WTC11 (cell line): ENCODE measurements at regions not wholly inside any gene's neighbourhood (a gene's known extent, or its start where the extent isn't known, plus 50 kb on each side); places are given as distances from the start of the nearest gene placed in this dataset.

Source experiments
- ATF2 ChIP-seq: sonication (generic); formaldehyde crosslinking; IDR thresholded peaks from 2 replicates; pipeline ENCODE4 v1.8.1; 2022; ENCODE audit warnings: low read depth, missing genetic modification reagents, borderline replicate concordance
- CREB1 ChIP-seq: sonication (generic); formaldehyde crosslinking; IDR thresholded peaks from 2 replicates; pipeline ENCODE4 v1.8.0; 2023; ENCODE audit warnings: mild to moderate bottlenecking, missing genetic modification reagents
- CTCF ChIP-seq: fragments of 200-600 bp; IDR thresholded peaks from 2 replicates; pipeline ENCODE4 v1.8.0; 2022; ENCODE audit warnings: antibody characterized with exemption
- ESRRA ChIP-seq: sonication (generic); formaldehyde crosslinking; IDR thresholded peaks from 2 replicates; pipeline ENCODE4 v1.8.1; 2022; ENCODE audit warnings: mild to moderate bottlenecking, missing genetic modification reagents, borderline replicate concordance
- FOXJ3 ChIP-seq: sonication (generic); formaldehyde crosslinking; IDR thresholded peaks from 2 replicates; pipeline ENCODE4 v1.9.0; 2021; ENCODE audit warnings: missing genetic modification reagents, mild to moderate bottlenecking, borderline replicate concordance
- IRF1 ChIP-seq: sonication (generic); formaldehyde crosslinking; IDR thresholded peaks from 2 replicates; pipeline ENCODE4 v1.8.0; 2023; ENCODE audit warnings: missing genetic modification reagents
- JAZF1 ChIP-seq: fragments of 250-450 bp; sonication (Bioruptor Pico); IDR thresholded peaks from 2 replicates; pipeline ENCODE4 v1.9.0; 2021; ENCODE audit warnings: moderate library complexity, mild to moderate bottlenecking, inconsistent platforms
- JUN ChIP-seq: sonication (generic); formaldehyde crosslinking; IDR thresholded peaks from 2 replicates; pipeline ENCODE4 v1.8.0; 2023; ENCODE audit warnings: mild to moderate bottlenecking, missing genetic modification reagents
- MAX ChIP-seq: sonication (generic); formaldehyde crosslinking; IDR thresholded peaks from 2 replicates; pipeline ENCODE4 v1.8.0; 2022; ENCODE audit warnings: mild to moderate bottlenecking, missing genetic modification reagents
- NR2C2 ChIP-seq: sonication (generic); formaldehyde crosslinking; IDR thresholded peaks from 2 replicates; pipeline ENCODE4 v1.8.0; 2022; ENCODE audit warnings: mild to moderate bottlenecking, missing genetic modification reagents
- PREB ChIP-seq: sonication (generic); formaldehyde crosslinking; IDR thresholded peaks from 2 replicates; pipeline ENCODE4 v1.8.1; 2022; ENCODE audit warnings: mild to moderate bottlenecking, missing genetic modification reagents, moderate library complexity, borderline replicate concordance
- USF2 ChIP-seq: sonication (generic); formaldehyde crosslinking; IDR thresholded peaks from 2 replicates; pipeline ENCODE4 v1.8.1; 2023; ENCODE audit warnings: mild to moderate bottlenecking, missing genetic modification reagents, moderate library complexity
- ZNF396 ChIP-seq: fragments of 250-450 bp; sonication (Bioruptor Pico); IDR thresholded peaks from 2 replicates; pipeline ENCODE4 v1.8.0; 2021; ENCODE audit warnings: mild to moderate bottlenecking, moderate library complexity, borderline replicate concordance
- ZNF512 ChIP-seq: sonication (generic); formaldehyde crosslinking; IDR thresholded peaks from 2 replicates; pipeline ENCODE4 v1.8.1; 2022; ENCODE audit warnings: missing genetic modification reagents, borderline replicate concordance

- no peak for TF ChIP-seq ZNF512 (CRISPR knock-in tag)
- no peak for TF ChIP-seq CREB1 (CRISPR knock-in tag)
- no peak for TF ChIP-seq PREB (CRISPR knock-in tag)
- no peak for TF ChIP-seq CTCF
- TF ChIP-seq FOXJ3 (CRISPR knock-in tag) = no peak
- TF ChIP-seq ATF2 = no peak
- TF ChIP-seq JAZF1 (CRISPR knock-in tag) = no peak
- no peak for TF ChIP-seq ZNF396 (CRISPR knock-in tag)
- no peak for TF ChIP-seq USF2 (CRISPR knock-in tag)
- TF ChIP-seq ESRRA (CRISPR knock-in tag) = no peak
- no peak for TF ChIP-seq NR2C2 (CRISPR knock-in tag)
- no peak for TF ChIP-seq IRF1 (CRISPR knock-in tag)
- no peak for TF ChIP-seq JUN
- no peak for TF ChIP-seq MAX (CRISPR knock-in tag)
Observed at GRCh38 chr13:105825071-105825470, 710.4 kb downstream of the EFNB2 start.
